Loucy (cell line): ENCODE measurements at regions not wholly inside any gene's neighbourhood (a gene's known extent, or its start where the extent isn't known, plus 50 kb on each side); places are given as distances from the start of the nearest gene placed in this dataset.
A peak's percentile ranks its signal among the peaks of the same experiment; 100 is the strongest.

ENCODE experiments used
- H2AFZ ChIP-seq: fragments of 200-600 bp; sonication (generic); 2 replicates; pipeline ENCODE4 v1.6.0; 2016; ENCODE audit warnings: antibody characterized with exemption, mild to moderate bottlenecking, low read length, moderate library complexity
- H3F3A ChIP-seq: fragments of 200-600 bp; 2 replicates; pipeline ENCODE4 v1.6.0; 2016; ENCODE audit warnings: antibody characterized with exemption, low read depth, mild to moderate bottlenecking
- H3K27me3 ChIP-seq: fragments of 200-600 bp; sonication (generic); 2 replicates; pipeline ENCODE4 v1.6.1; 2014; ENCODE audit warnings: low read length, mild to moderate bottlenecking; ENCODE audit not compliant: insufficient read depth, poor library complexity, severe bottlenecking
- H3K36me3 ChIP-seq: fragments of 200-600 bp; sonication (generic); 2 replicates; pipeline ENCODE4 v1.6.1; 2016; ENCODE audit warnings: low read length; ENCODE audit not compliant: insufficient read depth
- H3K4me1 ChIP-seq: fragments of 200-600 bp; sonication (generic); 2 replicates; pipeline ENCODE4 v1.5.1; 2014; ENCODE audit warnings: low read length, mild to moderate bottlenecking; ENCODE audit not compliant: insufficient read depth, poor library complexity, severe bottlenecking
- H3K4me2 ChIP-seq: fragments of 200-600 bp; sonication (generic); 2 replicates; pipeline ENCODE4 v1.6.0; 2014; ENCODE audit warnings: antibody characterized with exemption, low read length, low read depth, mild to moderate bottlenecking; ENCODE audit not compliant: poor library complexity, severe bottlenecking
- H3K4me3 ChIP-seq: fragments of 200-600 bp; sonication (generic); 2 replicates; pipeline ENCODE4 v1.5.1; 2014; ENCODE audit warnings: low read length, mild to moderate bottlenecking, mixed read lengths; ENCODE audit not compliant: poor library complexity, severe bottlenecking
- H3K79me2 ChIP-seq: fragments of 200-600 bp; sonication (generic); 2 replicates; pipeline ENCODE4 v1.6.1; 2014; ENCODE audit warnings: low read length; ENCODE audit not compliant: insufficient read depth
- H3K9ac ChIP-seq: fragments of 200-600 bp; sonication (generic); 2 replicates; pipeline ENCODE4 v1.6.0; 2014; ENCODE audit warnings: mild to moderate bottlenecking, low read depth, low read length, moderate library complexity; ENCODE audit not compliant: poor library complexity, severe bottlenecking
- H3K9me2 ChIP-seq: fragments of 200-600 bp; sonication (generic); replicated peaks from 2 replicates; pipeline ENCODE4 v1.6.1; 2016; ENCODE audit warnings: low read depth, low read length, mixed read lengths
- H3K9me3 ChIP-seq: fragments of 200-600 bp; sonication (generic); 2 replicates; pipeline ENCODE4 v1.6.1; 2014; ENCODE audit warnings: mild to moderate bottlenecking, antibody characterized with exemption, low read length, low read depth; ENCODE audit not compliant: insufficient read depth
- H4K20me1 ChIP-seq: fragments of 200-600 bp; sonication (generic); 2 replicates; pipeline ENCODE4 v1.6.0; 2014; ENCODE audit warnings: antibody characterized with exemption, low read length, mild to moderate bottlenecking; ENCODE audit not compliant: insufficient read depth, poor library complexity, severe bottlenecking
- CTCF ChIP-seq: fragments of 200-600 bp; sonication (generic); conservative IDR thresholded peaks from 2 replicates; pipeline ENCODE4 v1.5.1; 2014; ENCODE audit warnings: mild to moderate bottlenecking, antibody characterized with exemption, low read length
- EZH2phosphoT487 ChIP-seq: fragments of 200-600 bp; IDR thresholded peaks from 2 replicates; pipeline ENCODE4 v1.6.1; 2018; ENCODE audit warnings: antibody characterized with exemption, mild to moderate bottlenecking, moderate library complexity, borderline replicate concordance

GRCh38 chr2:198339116-198339515 lies 534.7 kb downstream of the PLCL1 start:
- Histone ChIP-seq H3K9me3 (no peaks in the 10 kb centered on the region), H3K9ac (no peak overlapping the region), H3K27me3 (no peaks in the 10 kb centered on the region), H4K20me1 (no peaks in the 10 kb centered on the region), H3K36me3 (no peaks in the 10 kb centered on the region), H3K4me3 (no peak overlapping the region), H2AFZ (no peak overlapping the region), H3K4me2 (no peak overlapping the region), H3K9me2 (no peaks in the 10 kb centered on the region), H3F3A (no peaks in the 10 kb centered on the region), H3K4me1 (peaks cover 47% of the 10 kb centered on the region), H3K79me2 (no peaks in the 10 kb centered on the region)
- TF ChIP-seq EZH2phosphoT487 (no peak), CTCF (no peak)

DNA sequence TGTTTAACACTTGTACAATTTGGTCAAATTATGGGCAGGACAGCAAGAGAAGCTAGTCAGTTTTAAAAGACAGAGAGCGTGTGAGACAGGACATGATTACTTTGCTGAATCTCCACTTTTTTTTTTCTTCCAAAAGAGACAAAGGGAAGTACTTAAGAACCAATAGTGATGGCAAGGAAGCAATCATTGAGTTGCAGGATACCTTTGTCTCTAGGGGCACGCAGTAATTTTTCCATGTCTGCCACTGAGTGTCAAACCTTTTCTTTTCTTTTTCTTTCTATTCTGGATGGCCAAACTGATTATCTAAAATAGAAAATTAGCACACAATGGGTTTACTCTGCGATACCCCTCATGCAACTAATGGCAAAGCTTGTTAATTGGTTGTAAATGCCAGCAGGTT lies 533.0 kb downstream of the PLCL1 start:
- H3K9me2 ChIP-seq: no peaks in the 10 kb centered on the region
- no peaks in the 10 kb centered on the region for H4K20me1 ChIP-seq
- no peaks in the 10 kb centered on the region for H3K27me3 ChIP-seq
- H2AFZ ChIP-seq: peak overlapping the region; percentile 45; the same call in 1 of the 2 replicates
- H3K9me3 ChIP-seq: no peaks in the 10 kb centered on the region
- no peak overlapping the region for H3K9ac ChIP-seq
- no peaks in the 10 kb centered on the region for H3K79me2 ChIP-seq
- no peaks in the 10 kb centered on the region for H3F3A ChIP-seq
- H3K4me2 ChIP-seq: peak overlapping the region; percentile 22
- H3K4me3 ChIP-seq: no peak overlapping the region
- H3K36me3 ChIP-seq: no peaks in the 10 kb centered on the region
- H3K4me1 ChIP-seq: peaks cover 36% of the 10 kb centered on the region
- no peak for TF ChIP-seq EZH2phosphoT487
- no peak for TF ChIP-seq CTCF

DNA sequence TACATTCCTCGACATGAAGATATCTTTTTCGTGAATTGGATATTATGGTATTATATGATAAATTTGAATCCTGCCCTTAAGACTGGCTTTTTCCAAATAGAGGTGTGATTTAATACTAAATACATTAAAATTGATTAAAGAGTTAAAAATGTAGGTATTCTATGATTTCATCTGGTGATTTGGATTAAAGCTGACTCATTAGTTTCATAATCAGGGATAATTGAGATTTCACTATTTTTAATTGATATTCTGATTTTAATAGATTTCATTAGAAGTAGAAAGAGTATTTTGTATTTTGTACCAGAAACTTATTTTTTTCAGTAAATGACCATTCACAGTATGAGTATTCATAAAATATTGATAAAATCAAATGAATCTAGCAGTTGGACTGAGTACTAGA lies 524.1 kb downstream of the PLCL1 start:
- no peaks in the 10 kb centered on the region for H3K9me3 ChIP-seq
- H3K79me2 ChIP-seq: no peaks in the 10 kb centered on the region
- no peak overlapping the region for H3K4me3 ChIP-seq
- peak overlapping the region; percentile 11 for H3K4me2 ChIP-seq
- H4K20me1 ChIP-seq: no peaks in the 10 kb centered on the region
- no peak overlapping the region for H3K9ac ChIP-seq
- H3K9me2 ChIP-seq: no peaks in the 10 kb centered on the region
- TF ChIP-seq EZH2phosphoT487: no peak
- no peaks in the 10 kb centered on the region for H3K27me3 ChIP-seq
- peaks cover 7% of the 10 kb centered on the region; the same call in 1 of the 2 replicates for H3F3A ChIP-seq
- H3K4me1 ChIP-seq: peaks cover 51% of the 10 kb centered on the region
- H3K36me3 ChIP-seq: no peaks in the 10 kb centered on the region
- no peak overlapping the region for H2AFZ ChIP-seq

DNA sequence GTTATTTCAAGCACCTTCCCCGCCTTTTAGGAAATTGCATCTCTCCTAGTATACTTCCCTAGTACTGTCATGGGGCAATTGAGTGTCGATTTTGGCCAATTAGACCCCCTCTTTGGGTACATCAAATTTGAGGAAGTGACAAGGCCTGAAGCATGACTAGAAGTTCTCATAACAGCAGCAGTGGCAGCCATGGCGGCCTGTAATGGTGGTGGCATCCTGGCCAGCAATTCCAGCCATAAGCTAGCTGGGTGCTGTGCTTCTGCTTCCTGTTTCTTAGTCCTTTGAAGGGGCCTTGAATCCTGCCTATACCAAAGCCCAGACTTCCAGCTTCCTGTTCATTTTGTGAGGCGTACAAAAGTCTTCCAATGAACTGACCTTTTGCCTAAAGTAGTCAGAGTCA lies 523.1 kb downstream of the PLCL1 start:
- H3K9ac ChIP-seq: no peak overlapping the region
- H2AFZ ChIP-seq: no peak overlapping the region
- no peaks in the 10 kb centered on the region for H3K36me3 ChIP-seq
- no peaks in the 10 kb centered on the region for H4K20me1 ChIP-seq
- H3K9me2 ChIP-seq: no peaks in the 10 kb centered on the region
- TF ChIP-seq EZH2phosphoT487: no peak
- no peak for TF ChIP-seq CTCF
- no peaks in the 10 kb centered on the region for H3K9me3 ChIP-seq
- H3K27me3 ChIP-seq: no peaks in the 10 kb centered on the region
- peaks cover 51% of the 10 kb centered on the region for H3K4me1 ChIP-seq
- H3K4me3 ChIP-seq: no peak overlapping the region
- peaks cover 7% of the 10 kb centered on the region; the same call in 1 of the 2 replicates for H3F3A ChIP-seq
- H3K4me2 ChIP-seq: peak overlapping the region; percentile 73
- H3K79me2 ChIP-seq: no peaks in the 10 kb centered on the region
